ENCODE measurements at regions not wholly inside any gene's neighbourhood (a gene's known extent, or its start where the extent isn't known, plus 50 kb on each side); places are given as distances from the start of the nearest gene placed in this dataset.
A peak's percentile ranks its signal among the peaks of the same experiment; 100 is the strongest.

DNA sequence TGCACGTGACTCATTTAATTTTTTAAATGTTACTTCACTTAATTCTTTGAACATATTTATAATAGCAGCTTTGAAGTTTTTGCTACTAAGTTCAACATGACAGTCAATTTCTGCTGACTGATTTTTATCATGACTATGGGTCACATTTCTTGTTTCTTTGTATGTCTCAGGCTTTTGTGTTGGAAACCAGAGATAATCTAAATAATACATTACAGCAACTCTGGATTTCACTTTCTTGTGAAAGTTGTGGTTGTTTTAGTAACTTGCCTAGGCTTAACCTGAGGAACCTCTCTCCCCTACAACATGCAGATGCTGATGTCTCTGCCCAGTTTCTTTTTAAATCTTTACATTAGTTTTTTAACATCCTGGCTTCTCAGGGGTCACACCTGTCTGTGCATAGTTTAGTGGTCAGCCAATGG is 180.8 kb downstream of the CCDC71L start:
- no peak for DNase-seq

DNA sequence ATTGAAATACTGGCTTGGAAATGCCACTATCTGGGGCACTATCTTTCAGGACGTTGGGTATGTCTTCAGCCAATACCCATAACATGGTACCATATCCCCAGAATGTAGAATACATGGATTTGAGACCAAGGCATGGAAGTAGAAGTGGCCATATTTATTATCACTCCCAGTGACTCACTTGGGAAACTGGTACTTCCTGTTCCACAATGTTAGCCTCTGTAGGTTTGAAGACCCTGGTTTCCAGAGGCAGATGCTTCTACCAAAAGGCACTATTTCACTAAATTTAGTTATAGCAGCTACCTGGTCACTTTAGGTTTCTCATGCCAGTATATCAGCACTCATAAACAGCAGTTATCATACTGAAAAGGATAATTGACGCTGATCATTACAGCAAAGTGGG is 184.2 kb downstream of the CCDC71L start:
- DNase-seq: no peak

DNA sequence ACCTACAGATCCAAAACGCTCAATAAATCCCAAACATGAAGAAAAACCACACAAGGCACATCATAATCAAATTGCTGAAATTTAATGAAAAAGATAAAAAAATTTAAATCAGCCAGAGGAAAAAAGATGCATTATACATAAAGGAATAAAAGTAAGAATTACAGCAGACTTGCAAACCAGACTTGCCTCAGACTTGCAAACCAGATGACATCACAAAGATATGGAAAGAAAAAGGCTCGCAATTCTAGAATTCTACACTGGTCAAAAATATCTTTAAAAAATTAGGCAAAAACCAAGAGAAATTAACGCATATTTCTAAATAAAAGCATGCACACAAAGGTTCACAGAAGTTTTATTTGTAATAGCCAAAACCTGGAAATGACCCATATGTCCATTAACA is 188.0 kb upstream of the NAMPT start:
- no peak for DNase-seq

DNA sequence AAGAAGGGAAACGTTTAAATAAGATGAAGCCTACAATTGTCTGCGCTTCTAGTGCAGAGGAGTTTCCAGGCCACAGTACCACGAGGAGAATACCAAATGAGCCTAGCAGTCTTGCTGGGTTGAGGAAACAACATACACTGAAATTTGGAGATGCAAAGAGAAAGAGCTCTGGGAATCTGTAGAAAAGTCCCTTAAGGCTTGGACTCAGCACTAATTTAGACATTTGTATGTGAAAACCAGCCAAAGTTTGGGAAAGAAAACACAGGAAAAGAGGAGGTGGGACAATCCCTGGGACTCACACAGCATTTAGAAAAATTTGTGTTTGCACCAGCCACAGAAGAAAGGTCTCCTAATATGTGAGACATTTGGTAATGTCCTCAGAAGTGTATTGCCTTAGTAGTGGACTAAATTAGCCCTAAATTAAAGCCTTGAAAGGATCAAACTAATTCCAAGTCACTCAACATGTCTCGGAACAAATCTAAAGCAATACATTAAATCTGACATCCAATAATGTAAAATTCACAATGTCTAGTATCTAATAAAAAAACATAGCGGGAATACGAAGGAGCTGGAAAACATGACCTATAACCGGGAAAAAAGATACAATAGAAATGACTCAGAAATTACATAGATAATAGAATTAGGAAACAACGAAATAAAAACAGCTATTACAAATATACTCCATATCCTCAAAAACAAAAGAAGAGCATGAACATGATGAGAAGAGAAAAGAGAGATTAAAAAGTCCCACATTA is 187.1 kb upstream of the NAMPT start:
- DNase-seq: no peak

DNA sequence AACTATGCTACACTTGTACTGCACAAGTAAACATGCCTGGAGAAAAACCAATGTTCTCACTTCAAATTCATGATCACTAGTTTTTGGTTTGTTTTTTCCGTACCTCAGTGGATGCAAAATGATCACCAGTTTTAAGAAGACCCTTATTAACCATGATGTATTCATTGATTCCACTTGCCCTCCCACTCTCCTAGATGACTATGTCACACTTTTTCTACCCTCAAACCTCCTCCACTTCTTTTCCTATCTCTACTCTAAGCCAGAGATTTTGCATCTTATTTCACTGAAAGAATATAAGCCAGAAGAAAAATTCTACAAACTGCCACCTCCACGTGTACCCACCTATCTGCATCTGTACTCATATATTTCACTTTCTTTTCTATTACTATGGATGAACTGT is 186.2 kb upstream of the NAMPT start:
- DNase-seq: no peak

DNA sequence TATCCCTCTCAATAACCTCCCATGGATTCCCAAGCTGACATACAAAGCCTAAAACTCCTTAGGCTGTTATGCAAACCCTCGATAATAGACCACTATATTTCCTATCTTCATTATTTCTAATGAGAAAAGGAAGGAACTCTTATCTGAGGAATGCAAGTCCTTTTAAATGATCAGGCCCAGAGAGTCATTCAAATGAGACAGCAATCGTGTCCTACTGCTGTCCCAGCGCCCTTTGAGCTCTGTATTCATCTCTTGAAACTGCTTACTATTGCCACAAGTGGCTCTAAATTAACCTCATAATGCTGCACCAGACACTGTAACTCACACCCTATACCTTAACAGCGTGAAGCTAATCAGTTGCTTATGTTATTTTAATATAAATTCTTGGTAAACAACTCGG is 182.1 kb upstream of the NAMPT start:
- no peak for DNase-seq

DNA sequence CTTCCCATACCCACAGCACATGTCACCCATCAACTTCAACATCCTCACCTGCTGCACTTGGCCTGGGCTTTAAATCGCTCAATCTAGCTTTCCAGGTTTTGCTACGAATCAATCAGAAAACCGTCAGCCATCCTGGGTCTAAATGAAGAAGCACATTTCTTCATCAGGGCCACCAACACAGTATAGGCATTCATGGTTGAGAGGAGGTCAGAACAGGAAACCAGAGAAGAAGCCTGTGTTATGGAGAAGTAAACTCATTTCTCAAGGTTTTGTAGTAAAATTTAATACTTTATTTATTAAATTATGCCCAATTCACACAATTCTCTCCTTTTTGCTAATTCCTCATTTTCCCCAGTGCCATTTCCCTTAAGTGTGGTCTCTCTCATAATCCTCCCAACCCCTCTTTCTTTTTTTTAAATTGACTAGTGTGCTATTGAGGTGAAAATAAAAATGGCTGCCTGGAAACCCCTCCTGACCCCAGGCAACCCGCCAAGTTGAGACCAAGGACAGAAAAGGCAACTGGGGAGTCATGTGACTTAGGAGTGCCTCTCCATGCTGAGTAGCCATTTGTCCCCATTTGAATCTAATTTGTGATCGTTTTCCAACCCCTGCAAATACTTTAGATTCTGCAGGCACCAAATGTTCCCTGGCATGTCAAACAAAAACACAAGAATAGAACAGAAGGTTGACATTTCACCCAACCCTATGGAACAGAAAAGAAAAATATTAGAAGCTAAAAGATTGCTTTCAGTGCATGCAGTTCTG is 181.1 kb upstream of the NAMPT start:
- DNase-seq: no peak

DNA sequence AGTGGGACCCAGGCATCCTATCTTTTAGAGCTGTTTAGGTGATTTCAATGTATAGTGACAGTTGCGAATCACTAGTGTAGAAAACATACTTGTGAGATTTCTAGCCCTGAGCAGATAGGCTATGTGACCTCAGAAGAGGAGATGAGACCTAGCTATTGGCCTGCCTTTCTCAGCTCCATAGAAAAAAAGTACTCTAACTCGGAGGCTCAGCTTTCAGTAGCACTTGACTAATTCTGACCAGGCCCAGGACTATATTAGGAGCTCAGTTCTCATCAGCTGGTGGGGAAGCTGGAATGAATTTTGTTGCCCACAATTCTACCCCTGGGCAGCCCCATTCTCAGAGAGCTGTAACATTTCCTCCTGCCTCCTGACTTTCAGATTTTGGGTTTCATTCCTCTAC is 179.9 kb upstream of the NAMPT start:
- no peak for DNase-seq

DNA sequence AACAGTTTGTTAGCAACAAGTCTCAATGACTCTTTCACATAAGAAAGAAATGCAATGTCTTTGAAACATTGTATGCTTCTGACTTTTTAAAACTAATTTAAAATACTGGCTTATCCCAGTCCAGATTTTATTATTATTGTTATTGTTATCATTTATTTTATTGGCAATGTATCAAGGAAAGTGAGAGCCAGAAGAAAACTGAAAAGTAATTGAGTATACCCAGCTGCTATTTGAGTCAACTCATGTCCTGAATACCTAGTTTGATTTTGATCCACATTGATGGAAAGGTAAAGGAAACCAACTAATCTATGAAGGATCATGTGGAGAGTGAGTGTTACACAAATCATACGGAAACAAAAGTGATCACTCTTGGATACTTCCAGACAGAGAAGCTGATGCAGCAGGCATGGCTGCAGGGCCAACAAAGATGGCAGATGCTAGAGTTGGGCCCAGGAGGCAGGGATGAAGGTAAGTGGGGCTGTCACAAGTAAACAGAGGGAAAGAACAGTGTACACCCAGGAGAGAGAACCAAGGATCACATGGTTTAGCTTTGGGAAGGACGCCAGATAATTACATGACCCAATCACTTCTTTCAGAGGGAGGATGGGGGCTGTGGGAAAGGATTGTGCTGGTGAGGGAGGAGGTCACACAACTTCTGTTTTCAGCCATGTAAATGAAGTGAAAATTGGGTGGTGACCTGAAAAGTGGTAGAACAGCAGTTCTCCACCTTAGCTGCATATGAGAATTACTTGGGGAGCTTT is 179.2 kb upstream of the NAMPT start:
- no peak for DNase-seq

DNA sequence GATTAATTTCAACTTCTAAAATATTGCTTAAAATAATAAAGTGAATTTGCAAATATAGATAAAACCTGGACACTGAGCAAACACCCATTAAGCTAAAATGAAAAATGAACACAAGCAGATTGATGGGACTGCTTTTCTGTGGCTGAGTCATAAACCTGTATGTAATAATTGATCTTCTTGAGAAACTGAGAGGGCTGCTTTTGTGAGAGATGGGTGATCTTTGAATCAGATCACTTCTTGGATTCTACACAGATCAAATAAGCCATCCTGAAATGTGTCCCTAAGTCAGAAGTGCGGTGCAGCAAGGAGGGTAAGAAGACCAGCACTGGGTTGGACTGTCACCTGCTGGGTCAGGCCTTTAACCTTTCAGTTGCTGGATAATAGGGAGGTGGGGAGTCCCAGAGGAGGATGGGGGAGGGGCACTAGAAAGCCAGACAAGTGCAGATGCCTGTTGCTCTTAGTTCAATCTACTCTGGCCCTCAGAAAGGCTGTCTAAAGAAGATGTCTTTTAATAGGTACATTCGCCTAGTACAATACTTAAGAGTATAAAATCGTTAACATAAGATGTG is 178.2 kb upstream of the NAMPT start:
- no peak for DNase-seq

DNA sequence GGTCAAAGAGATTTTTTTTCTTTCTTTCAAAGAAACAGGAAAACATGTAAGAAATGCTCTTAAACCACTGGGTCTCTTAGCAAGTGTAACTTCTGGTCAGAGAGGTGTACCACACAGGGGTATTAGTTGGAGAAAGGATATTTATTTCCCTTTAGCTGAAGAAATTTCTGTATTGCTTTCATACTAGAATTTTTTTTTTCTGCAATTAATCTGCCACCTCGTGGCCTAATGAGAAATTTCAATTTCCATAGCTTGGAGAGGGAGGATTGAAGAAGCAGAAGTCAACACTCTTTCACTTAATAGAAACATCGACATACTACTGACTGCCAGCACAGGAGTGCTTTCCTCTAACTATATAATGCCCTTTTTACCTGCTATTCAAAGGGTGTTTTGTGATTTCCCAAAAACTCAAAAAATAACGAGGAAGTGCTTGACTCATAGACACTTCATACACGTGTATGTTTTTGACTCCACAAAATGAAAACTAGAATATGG is 177.6 kb upstream of the NAMPT start:
- peak; percentile 61 to 63 for DNase-seq

DNA sequence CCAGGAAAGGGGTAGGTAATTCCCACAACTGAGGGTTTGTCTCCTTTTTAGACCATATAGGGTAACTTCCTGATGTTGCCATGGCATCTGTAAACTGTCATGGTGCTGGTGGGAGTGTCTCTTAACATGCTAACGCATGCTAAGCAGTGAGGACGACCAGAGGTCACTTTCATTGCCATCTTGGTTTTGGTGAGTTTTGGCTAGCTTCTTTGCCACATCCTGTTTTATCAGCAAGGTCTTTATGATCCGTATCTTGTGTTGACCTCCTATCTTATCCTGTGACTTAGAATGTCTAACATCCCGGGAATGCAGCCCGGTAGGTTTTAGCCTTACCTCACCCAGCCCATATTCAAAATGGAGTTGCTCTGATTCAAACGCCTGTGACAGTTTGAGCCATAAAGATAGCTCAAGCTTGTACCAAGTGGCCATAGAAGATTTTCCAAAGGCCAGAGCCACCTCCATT is 176.0 kb upstream of the NAMPT start:
- no peak for DNase-seq

DNA sequence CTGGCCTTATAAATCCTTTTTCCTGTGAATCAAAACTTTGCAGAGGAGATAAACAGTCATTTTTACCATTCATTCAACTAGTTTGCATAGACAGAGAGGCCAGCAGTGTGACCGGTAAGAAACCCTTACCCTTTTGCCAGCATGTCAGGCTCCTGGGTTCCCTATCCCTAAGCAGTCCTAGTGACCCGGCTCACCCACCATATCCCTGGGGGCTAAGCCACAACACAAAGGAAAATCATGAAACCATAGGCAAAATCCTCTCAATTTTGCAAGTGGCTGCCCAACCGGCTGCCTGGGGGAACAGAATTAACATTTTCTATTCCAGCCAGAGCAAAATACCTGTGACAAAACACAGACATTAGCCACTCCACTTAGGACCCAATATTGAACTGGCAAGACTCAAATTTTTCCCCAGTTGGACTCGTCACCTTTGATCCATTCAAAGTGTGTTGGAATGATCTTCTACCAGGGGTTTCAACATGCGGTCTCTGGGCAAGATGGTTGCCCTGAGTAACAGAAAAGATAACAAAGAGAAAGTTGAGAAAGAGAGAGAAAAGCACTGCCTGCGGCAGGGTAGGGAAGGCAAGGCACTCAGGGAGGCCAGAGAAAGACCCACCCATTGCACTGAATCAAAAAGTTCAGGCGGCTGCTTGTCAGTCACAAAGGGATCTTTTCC is 174.8 kb upstream of the NAMPT start:
- no peak for DNase-seq

DNA sequence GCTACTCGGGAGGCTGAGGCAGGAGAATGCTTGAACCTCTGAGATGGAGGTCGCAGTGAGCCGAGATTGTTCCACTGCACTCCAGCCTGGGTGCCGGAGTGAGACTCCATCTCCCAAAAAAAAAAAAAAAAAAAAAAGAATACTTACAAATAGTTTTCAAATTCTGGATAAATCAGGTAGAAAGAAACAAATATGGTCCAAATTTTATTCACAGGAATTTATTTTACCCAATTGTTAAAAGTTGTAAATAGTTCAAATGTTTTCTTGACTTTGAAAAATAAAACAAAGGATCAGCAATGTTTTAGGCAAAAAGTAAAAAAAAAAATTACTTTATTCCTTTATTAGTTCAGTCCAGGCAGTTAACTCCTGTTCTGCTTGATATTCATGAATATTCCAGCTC is 172.9 kb upstream of the NAMPT start:
- DNase-seq: no peak

DNA sequence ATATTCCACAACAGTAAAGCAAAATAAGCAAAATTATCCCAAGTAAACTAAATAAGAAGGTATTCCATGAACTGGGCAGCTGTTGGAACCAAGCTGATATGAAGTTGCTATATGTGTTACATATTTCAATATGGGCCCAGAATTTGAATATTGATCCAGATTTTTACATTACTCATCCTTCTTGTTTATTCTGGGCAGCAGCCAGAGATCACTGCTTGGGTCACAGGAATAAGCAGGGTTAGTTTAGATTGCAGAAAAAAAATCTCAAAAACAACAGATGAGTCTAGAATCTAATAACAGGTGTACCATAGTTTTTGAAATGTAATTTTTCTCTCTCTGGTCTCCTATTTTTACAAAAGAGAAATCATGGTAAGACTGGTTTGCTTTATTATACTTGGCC is 171.5 kb upstream of the NAMPT start:
- DNase-seq: no peak

DNA sequence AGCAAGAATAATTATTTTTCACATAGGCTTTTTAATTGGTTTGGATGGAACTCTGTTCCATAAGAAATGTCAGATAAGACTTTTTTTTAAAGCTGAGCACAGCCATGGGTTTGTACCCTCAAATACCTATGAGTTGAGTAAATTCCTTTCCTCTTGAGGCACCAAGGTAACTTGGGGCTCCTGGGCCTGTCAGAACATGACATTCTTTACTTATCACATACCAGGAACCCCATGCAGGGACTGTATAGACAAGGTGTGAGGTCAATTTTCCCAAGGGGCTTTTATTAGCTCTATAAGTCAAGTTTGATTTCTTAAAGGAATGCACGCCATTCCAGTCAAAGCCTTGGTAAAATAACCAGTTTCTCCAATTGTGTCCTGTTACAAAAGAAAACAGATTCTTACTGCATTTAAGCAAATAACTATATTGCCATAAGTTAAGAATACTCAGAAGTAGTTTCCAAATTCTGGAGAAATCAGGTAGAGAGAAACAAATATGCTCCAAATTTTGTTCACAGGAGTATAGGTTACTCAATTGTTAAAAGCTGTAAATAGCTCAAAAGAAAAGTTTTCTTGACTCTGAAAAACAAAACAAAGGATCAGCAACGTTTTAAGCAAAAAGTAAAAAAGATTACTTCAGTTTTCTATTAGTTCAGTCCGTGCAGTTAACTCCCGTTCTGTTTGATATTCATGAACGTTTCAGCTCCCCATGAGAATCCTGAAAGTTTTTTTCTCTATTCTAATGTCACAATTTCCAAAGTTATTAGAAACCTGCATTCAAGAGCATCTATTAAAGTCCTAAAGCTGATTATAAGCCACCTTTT is 167.5 kb upstream of the NAMPT start:
- no peak for DNase-seq

DNA sequence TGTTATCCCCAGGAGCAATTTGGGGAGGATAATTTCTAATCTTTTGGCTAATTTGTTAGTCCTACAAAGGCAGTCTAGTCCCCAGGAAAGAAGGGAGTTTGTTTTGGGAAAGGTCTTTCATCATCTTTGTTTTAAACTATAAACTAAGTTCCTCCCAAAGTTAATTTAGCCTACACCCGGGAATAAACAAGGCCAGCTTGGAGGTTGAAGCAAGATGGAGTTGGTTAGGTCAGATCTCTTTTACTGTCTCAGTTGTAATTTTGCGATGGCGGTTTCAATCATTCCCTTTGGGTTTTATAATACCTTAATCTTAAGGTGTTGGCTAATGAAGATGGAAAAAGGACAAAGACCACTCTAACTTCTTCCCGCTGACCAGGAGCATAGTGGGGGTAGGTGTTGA is 166.4 kb upstream of the NAMPT start:
- DNase-seq: no peak

DNA sequence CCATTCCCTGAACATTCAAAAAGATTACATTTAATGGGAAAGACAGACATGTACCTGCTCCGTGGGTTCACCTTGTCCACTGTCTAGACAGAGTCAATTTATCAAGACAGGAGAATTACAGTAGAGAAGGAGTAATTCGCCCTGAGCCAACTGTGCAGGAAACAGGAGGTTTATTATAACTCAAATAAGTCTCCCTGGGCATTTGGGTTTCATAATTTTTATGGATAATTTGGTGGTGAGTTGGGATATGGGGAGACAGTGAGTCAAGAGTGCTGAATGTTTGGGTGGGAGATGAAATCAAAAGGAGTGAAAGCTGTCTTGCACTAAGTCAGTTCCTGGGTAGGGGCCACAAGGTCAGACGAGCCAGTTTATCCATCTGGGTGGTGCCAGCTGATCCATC is 165.9 kb upstream of the NAMPT start:
- no peak for DNase-seq

DNA sequence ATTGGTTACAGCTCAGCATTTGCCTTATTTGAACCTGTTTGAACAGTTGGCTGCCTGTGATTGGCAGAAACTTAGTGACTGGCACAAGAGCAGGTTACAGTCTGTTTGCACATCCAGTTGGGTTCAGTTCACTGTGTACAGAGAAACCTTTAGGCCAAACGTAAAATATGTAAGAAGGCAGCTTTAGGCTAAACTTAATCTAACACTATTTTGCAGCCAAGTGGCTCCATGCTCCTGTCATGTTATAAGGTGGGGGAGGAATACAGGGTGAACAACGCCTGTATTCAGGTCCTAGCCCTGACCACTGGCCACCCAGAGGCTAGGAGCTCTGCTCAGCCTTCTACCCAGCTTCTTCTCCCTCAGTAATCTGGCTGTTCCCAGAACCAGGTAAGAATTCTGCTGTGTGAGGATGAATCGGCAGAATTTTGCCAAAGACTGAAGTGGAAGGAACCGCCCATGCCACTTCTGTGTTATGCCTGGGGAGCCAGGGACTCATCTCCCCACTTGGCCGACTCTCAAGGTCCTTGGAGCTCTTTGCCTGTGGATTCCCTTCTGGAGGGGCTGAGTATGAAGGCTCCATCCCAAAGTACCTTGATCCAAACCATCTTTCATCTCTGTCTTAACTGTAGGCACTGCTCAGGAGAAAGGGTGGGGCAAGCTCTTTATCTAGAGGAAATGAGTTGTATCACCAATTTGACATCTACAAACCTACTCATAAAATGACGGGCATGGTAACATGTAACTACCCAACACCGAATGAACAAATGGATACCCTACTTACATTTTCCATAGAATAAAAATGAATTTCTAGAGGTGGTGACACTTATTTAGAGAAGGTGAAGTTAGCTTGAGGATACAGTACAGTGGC is 164.4 kb upstream of the NAMPT start:
- DNase-seq: no peak

DNA sequence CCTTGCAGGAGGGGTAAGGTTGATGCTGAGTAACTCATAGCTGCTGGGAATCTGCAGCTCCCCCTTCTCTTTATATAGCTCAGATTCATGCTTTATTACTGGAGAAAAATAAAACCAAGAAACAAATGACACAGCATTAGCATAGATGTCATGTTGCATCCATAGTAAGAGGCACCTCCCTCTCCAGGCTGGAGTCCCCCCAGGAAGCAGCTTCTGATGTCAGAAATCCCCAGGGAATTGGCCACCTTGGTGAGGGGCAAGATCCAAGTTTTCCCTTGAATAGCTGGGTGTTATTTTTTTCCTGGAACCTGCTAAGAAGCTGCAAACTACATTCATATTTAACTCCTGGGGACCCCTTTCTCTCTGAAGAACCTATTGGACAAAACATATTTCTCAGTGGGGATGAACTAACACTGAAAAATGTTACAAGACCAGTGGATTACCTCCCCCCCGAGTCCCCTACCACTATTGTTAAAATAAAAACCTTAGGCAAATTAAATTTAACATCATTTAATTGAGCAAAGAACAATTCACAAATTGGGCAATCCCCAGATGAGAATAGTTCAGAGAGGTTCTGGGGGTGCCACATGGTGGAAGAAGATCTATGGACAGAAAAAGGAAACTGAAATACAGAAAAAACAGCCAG is 163.7 kb upstream of the NAMPT start:
- no peak for DNase-seq

All from AML-193 (cell line).